ENCODE measurements at regions not wholly inside any gene's neighbourhood (a gene's known extent, or its start where the extent isn't known, plus 50 kb on each side); places are given as distances from the start of the nearest gene placed in this dataset.

GRCh38 chr1:81157686-81158085, 643.0 kb upstream of the ADGRL2 start:
- no peak overlapping the region for H3K27ac ChIP-seq (ENCODE audit: extremely low read length, insufficient read depth, low read length)
- H3K27me3 ChIP-seq (ENCODE audit: control insufficient read depth in 1 of 2, insufficient read depth in 2 of 2, low read length in 2 of 2): no peaks in the 10 kb centered on the region; a peak in 1 of 5 replicates
- no peaks in the 10 kb centered on the region for H3K79me2 ChIP-seq (ENCODE audit: insufficient read depth, low read length)
- DNase-seq (ENCODE audit: low spot score): no peak
- intact Hi-C loops (cut with micrococcal nuclease; ENCODE audit: unreplicated experiment): no loop called here
- ATAC-seq: no peak
- no peak overlapping the region for H3K4me3 ChIP-seq (replicated peaks in 1 of 3; ENCODE audit: insufficient read depth in 1 of 3, low read depth in 2 of 3, low read length in 3 of 3)
- peaks cover 77% of the 10 kb centered on the region for H3K9me3 ChIP-seq (ENCODE audit: low read length)
- no peaks in the 10 kb centered on the region for H3K4me1 ChIP-seq (ENCODE audit: insufficient read depth, low read length)
- in situ Hi-C loops (cut with HindIII; ENCODE audit: extremely low pct_ligation_motif_present, low pct_unique_long_range_greater_than_20kb): no loop called here
- no peaks in the 10 kb centered on the region for H3K36me3 ChIP-seq (replicated peaks in 1 of 2; ENCODE audit: control insufficient read depth in 1 of 2, insufficient read depth in 2 of 2, low read length in 2 of 2)
- BruUV-seq (replicated peaks): no TSS peak
- H4K20me1 ChIP-seq (ENCODE audit: insufficient read depth, low read length): no peaks in the 10 kb centered on the region
- ChIA-PET CTCF (ENCODE audit: low intra/inter-chr PET ratio, low total read pairs) (no interaction called here), POLR2A (no interaction called here)
- WGBS (ENCODE audit: low lambda C conversion rate): 0% methylated on average over 1 of the region's 1 CpG
- no peak overlapping the region for H3K9ac ChIP-seq (ENCODE audit: insufficient read depth, low read depth, low read length)
- TF ChIP-seq PCBP2 (optimal IDR thresholded peaks at IDR 0.05; ENCODE audit: low read depth, low read length, poor library complexity, severe bottlenecking) (no peak), PTBP1 (IDR thresholded peaks at IDR 0.05; ENCODE audit: low read depth, low read length, poor library complexity, severe bottlenecking) (no peak), HOXA9 (CRISPR knock-in tag; IDR thresholded peaks at IDR 0.05; ENCODE audit: borderline replicate concordance) (no peak), ZNF264 (CRISPR knock-in tag; IDR thresholded peaks at IDR 0.05) (no peak), ZBTB40 (IDR thresholded peaks at IDR 0.05) (no peak), ZBTB40 (CRISPR knock-in tag; IDR thresholded peaks at IDR 0.05) (no peak), PHF5A (CRISPR knock-in tag; IDR thresholded peaks at IDR 0.05; ENCODE audit: low read depth, unreplicated experiment) (no peak), TFDP2 (CRISPR knock-in tag; IDR thresholded peaks at IDR 0.05) (no peak), RBM39 (IDR thresholded peaks at IDR 0.05; ENCODE audit: low read depth, low read length, poor library complexity, severe bottlenecking) (no peak), SOX5 (CRISPR knock-in tag; IDR thresholded peaks at IDR 0.05; ENCODE audit: borderline replicate concordance) (no peak), NFKB2 (CRISPR knock-in tag; IDR thresholded peaks at IDR 0.05; ENCODE audit: borderline replicate concordance) (no peak), ZNF703 (CRISPR knock-in tag; IDR thresholded peaks at IDR 0.05; ENCODE audit: borderline replicate concordance) (no peak)
- H2AFZ ChIP-seq (ENCODE audit: low read length): no peak overlapping the region
- no peak for FAIRE-seq
- no peak overlapping the region for H3K4me2 ChIP-seq (ENCODE audit: low read depth, low read length)

Data from HepG2 (cell line).